ENCODE measurements at regions not wholly inside any gene's neighbourhood (a gene's known extent, or its start where the extent isn't known, plus 50 kb on each side); places are given as distances from the start of the nearest gene placed in this dataset.

DNA sequence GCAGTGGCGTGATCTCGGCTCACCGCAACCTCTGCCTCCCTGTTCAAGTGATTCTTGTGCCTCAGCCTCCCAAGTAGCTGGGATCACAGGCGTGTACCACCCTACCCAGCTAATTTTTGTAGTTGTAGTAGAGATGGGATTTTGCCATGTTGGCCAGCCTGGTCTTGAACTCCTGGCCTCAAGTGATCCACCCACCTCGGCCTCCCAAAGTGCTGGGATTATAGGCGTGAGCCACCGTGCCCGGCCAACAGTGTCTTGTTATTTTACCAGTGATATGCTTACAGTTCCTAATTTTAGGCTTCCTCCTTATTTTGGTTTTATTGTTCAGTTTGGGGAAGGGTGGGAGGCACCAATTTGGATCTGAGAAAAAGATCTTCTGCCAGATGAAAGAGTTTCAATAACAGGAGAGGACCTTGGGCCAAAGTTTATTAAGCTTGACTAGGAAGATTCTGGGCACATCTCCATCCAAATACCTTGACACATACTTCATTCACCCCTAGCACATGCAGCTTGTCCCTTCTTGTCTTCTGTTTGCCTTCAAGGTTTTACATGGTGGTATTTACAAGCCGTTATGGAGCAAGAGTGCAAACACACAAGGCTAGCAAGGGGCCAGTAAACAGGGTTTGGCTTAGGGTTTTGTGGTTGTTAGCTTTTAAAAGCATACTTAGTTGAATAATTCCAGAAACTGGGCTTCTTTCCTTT, 168.1 kb upstream of the DMRT1 start:
- DNase-seq (ENCODE audit: low read depth): no peak

DNA sequence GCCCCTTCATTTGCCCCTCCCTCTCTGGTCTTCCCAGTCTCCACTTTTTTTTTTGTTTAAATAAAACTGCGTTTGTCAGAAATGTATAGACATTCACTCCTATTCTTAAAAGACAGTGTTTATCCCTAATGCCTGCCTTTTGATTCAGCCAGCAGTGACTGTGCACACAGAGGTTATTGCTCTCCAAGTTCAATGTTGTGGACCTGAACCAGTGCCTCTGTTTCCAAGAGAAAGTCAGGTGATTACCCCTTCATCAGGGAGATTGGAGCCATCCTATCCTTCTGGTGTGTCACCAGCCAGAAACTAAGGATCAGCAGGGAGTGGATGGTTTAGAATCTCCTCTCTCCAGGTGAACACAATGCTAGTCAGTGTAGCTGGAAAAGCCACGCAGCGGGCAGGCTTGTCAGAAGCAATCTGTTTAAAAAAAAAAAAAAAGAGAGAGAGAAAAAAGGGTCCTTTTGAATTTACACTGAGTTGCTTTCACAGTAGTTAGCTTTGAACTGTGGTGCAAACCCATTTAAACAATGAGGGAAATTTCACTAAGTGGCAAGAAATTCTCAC, 167.5 kb upstream of the DMRT1 start:
- no peak for DNase-seq (ENCODE audit: low read depth)

GRCh38 chr9:675697-676370, 165.7 kb upstream of the DMRT1 start:
- DNase-seq (ENCODE audit: low read depth): no peak

GRCh38 chr9:676780-677438, 164.6 kb upstream of the DMRT1 start:
- DNase-seq (ENCODE audit: low read depth): no peak

- DNase-seq (ENCODE audit: low read depth): no peak
Observed at GRCh38 chr9:677461-678097, 163.9 kb upstream of the DMRT1 start.

DNA sequence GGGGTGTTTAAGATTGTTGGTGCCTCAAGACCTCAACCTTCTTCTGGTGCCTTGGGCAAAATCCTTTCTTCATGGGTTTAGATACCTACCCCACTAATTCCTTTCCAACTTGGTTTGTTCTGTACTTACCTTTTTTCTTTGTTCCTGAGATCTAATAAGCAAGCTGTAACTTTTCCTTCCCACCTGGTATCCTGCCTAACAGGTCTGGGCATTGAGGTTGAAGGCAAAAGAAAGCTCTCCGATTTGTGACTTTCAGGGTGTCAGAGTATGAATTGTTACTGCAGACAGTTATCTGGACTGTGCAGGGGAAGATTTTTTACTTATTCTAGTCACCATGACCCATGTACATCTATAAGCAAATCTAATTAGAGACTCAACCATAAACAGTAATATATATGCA, 162.6 kb upstream of the DMRT1 start:
- DNase-seq (ENCODE audit: low read depth): no peak

- DNase-seq (ENCODE audit: low read depth): no peak
Observed at GRCh38 chr9:679462-679861, 162.0 kb upstream of the DMRT1 start.

DNA sequence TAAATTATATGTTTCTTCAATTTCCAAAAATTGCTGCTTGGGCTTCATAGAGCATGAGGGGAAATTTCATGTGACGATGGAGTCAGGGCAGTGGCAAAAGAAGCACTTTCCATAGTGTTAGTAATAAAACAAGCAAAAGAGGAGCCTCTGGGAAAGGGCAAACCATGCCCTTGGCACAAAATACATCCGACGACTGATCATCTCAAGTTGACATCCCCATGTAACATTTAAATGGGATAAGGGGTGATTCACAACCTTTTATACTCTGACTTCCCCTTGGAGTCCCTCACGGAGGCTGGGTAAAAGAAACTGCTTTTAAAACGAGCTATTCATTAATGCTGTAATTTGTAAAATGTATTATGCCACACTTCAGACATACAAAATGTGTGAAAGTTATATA, 161.4 kb upstream of the DMRT1 start:
- no peak for DNase-seq (ENCODE audit: low read depth)

DNA sequence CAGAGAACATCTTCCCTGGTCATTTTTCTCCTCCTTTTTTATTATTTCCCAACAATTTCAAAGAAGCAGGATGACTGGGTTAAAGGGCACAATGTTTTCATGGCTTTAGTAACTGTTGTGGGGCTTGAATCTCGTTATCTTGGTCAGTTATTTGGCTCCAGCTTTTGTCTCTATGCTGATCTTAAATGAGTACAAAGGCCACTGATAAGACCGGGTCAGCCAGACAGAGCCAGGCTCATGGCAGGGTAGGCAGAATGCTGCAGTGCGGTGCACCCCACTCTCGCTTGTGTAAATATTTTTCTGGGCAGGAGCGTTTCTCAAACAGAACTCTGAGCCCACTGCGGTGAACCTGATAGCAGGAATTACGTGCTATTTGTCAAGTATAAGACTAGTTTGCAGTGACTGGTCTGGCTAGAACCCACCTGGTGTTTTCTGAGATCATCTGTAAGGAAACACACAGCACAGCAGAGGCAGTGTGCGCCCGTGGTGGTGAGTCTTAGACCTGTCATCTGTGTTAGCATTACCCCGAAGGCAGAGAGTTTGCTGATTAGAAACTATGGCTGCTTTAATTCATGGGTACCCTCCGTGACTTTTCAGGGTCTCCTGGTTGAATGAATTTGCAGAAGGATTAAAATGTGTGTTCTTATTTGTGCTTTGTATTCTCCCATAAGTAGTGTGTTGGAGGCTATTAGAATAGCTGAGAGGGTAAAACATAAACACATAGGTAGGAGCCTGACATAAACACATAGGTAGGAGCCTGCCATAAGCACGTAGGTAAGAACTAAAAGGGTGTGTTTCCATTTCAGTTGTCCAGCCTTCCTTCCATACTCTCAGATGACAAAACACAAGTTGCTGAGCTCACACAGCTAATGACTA, 158.6 kb upstream of the DMRT1 start:
- no peak for DNase-seq (ENCODE audit: low read depth)

- no peak for DNase-seq (ENCODE audit: low read depth)
Observed at GRCh38 chr9:683509-684021, 157.9 kb upstream of the DMRT1 start.

GRCh38 chr9:684054-684890, 157.2 kb upstream of the DMRT1 start:
- no peak for DNase-seq (ENCODE audit: low read depth)

DNA sequence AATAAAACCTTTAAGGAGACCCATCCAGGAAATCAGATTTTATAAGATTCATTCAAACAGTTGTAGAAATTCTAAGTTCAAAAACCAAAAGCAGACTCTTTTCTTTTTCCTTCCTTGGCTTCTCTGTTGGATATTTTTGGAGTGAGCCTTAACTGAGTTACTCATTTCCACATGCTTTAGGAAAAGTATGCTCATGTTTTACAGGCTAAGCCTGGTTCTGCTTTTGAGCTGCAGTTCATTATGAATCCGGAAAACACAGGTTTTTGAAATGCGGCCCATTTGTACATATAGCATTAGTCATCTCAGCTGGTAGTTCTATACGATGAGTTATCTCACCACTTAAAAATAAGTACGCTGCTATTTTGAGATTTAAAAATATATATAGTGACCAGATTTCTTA, 156.6 kb upstream of the DMRT1 start:
- no peak for DNase-seq (ENCODE audit: low read depth)

DNA sequence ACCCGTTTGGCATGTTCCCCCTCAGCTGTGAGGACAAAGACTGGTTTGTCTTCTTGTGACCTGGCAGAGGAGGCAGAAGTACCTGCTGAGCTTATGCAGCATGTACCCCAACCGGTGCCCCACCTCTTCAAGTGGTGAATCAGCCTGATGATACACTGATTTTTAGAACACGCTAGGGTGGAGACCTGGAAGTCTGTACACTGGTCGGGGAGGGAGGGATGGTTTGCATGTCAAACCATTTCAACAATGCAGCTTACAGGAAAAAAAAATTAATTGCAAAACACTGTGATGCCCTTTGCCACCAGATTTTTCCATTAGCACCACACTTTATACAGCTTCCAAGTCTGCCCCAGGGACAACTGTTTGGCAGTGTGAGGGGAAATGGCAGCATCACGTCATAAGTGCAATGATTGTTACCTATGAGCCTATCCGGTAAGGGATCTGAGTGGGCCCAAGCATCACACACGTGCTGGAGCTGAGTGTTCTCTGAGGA, 155.1 kb upstream of the DMRT1 start:
- DNase-seq (ENCODE audit: low read depth): no peak

- DNase-seq (ENCODE audit: low read depth): no peak
Observed at GRCh38 chr9:687034-687785, 154.3 kb upstream of the DMRT1 start.

DNA sequence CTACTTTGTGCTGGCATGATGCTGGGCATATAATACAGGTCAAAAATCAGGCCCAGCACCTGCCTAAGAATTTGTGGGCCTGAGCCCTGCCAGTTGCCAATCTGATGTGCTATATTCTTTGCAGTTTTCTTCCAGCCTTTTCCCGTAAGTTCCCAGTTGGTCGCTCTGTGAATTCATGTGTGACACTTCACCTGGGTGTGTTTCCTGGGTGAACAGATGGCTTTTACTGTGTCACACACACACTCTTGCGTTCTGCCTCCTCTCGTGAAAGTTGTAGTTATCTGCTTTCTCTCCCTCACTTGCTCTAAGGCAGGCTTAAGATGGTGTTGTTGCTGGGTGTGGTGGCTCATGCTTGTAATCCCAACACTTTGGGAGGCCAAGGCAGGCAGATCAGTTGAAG, 153.5 kb upstream of the DMRT1 start:
- DNase-seq (ENCODE audit: low read depth): no peak

DNA sequence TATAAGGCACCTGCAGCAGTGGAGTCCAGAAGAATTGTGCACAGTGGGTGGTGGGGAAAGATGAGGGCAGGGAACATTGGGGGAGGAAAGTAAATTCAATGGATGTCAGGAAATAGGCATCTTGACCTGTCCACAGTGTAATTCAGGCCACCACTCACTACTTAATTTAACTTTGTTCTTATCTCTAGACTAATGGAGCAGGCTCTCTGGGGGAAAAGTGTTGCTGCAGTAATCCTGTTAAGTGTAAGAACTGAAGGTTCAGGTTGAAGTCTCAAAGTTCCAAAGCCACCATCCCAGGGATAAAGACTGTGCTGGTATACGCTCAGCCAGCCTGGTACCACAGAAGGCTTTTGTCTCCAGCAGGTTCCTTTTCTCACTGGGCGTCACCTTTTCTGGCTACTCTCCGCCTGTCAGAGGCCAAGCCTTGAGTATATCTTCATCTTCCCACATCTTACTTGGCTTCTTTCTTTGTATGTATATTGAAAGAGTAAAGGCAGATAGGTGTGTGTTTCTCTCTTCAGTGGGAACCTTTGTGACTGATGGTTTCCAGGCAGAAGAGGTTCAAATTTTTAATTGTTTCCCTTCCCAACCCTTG, 150.9 kb upstream of the DMRT1 start:
- DNase-seq (ENCODE audit: low read depth): no peak

- DNase-seq (ENCODE audit: low read depth): no peak
Observed at GRCh38 chr9:691825-692400, 149.6 kb upstream of the DMRT1 start.

GRCh38 chr9:692636-693129, 148.8 kb upstream of the DMRT1 start:
- no peak for DNase-seq (ENCODE audit: low read depth)
